ENCODE measurements at regions not wholly inside any gene's neighbourhood (a gene's known extent, or its start where the extent isn't known, plus 50 kb on each side); places are given as distances from the start of the nearest gene placed in this dataset.

GRCh38 chr7:96534221-96534620 lies 175.4 kb downstream of the SEM1 start:
- Histone ChIP-seq H3K4me1 (peaks cover 13% of the 10 kb centered on the region), H3K27ac (no peak overlapping the region), H4K20me1 (no peaks in the 10 kb centered on the region), H3K27me3 (no peaks in the 10 kb centered on the region), H3K4me2 (no peak overlapping the region), H3K9me3 (no peaks in the 10 kb centered on the region), H3K36me3 (no peaks in the 10 kb centered on the region), H3K9ac (no peak overlapping the region), H3K4me3 (no peak overlapping the region)
- TF ChIP-seq Cebpa-rat (IDR thresholded peaks at IDR 0.05), result no peak

- no peak overlapping the region for H3K4me3 ChIP-seq
- no peaks in the 10 kb centered on the region for H3K9me3 ChIP-seq
- H3K36me3 ChIP-seq, result no peaks in the 10 kb centered on the region
- H3K9ac ChIP-seq, result no peak overlapping the region
- TF ChIP-seq Cebpa-rat (IDR thresholded peaks at IDR 0.05), result no peak
- H3K4me1 ChIP-seq, result no peaks in the 10 kb centered on the region
- no peak overlapping the region for H3K4me2 ChIP-seq
- H3K27ac ChIP-seq, result no peak overlapping the region
- H4K20me1 ChIP-seq, result no peaks in the 10 kb centered on the region
- H3K27me3 ChIP-seq, result no peaks in the 10 kb centered on the region
Observed at GRCh38 chr7:96532428-96532935, 177.2 kb downstream of the SEM1 start.

GRCh38 chr7:96531331-96531730 lies 178.3 kb downstream of the SEM1 start:
- H3K9ac ChIP-seq, result no peak overlapping the region
- no peak overlapping the region for H3K4me3 ChIP-seq
- H3K27ac ChIP-seq, result no peak overlapping the region
- no peaks in the 10 kb centered on the region for H3K9me3 ChIP-seq
- H3K4me2 ChIP-seq, result no peak overlapping the region
- no peaks in the 10 kb centered on the region for H4K20me1 ChIP-seq
- H3K27me3 ChIP-seq, result no peaks in the 10 kb centered on the region
- TF ChIP-seq Cebpa-rat (IDR thresholded peaks at IDR 0.05), result no peak
- no peaks in the 10 kb centered on the region for H3K4me1 ChIP-seq
- H3K36me3 ChIP-seq, result no peaks in the 10 kb centered on the region

GRCh38 chr7:96530786-96531185 lies 178.9 kb downstream of the SEM1 start:
- Histone ChIP-seq H4K20me1 (no peaks in the 10 kb centered on the region), H3K9ac (no peak overlapping the region), H3K9me3 (no peaks in the 10 kb centered on the region), H3K4me3 (no peak overlapping the region), H3K4me2 (no peak overlapping the region), H3K36me3 (no peaks in the 10 kb centered on the region), H3K27me3 (no peaks in the 10 kb centered on the region), H3K4me1 (no peaks in the 10 kb centered on the region), H3K27ac (no peak overlapping the region)
- TF ChIP-seq Cebpa-rat (IDR thresholded peaks at IDR 0.05), result no peak

GRCh38 chr7:96527133-96527827 lies 182.4 kb downstream of the SEM1 start:
- Histone ChIP-seq H3K4me3 (no peak overlapping the region), H4K20me1 (no peaks in the 10 kb centered on the region), H3K27ac (no peak overlapping the region), H3K9ac (no peak overlapping the region), H3K9me3 (no peaks in the 10 kb centered on the region), H3K36me3 (no peaks in the 10 kb centered on the region), H3K4me1 (no peaks in the 10 kb centered on the region), H3K4me2 (no peak overlapping the region), H3K27me3 (no peaks in the 10 kb centered on the region)
- no peak for TF ChIP-seq Cebpa-rat (IDR thresholded peaks at IDR 0.05)

GRCh38 chr7:96526496-96526895 lies 183.2 kb downstream of the SEM1 start:
- no peaks in the 10 kb centered on the region for H3K4me1 ChIP-seq
- no peak for TF ChIP-seq Cebpa-rat (IDR thresholded peaks at IDR 0.05)
- no peaks in the 10 kb centered on the region for H3K27me3 ChIP-seq
- no peaks in the 10 kb centered on the region for H3K9me3 ChIP-seq
- H4K20me1 ChIP-seq, result no peaks in the 10 kb centered on the region
- H3K9ac ChIP-seq, result no peak overlapping the region
- no peak overlapping the region for H3K4me3 ChIP-seq
- no peak overlapping the region for H3K4me2 ChIP-seq
- H3K36me3 ChIP-seq, result no peaks in the 10 kb centered on the region
- H3K27ac ChIP-seq, result no peak overlapping the region

- H3K27ac ChIP-seq, result no peak overlapping the region
- no peak overlapping the region for H3K4me3 ChIP-seq
- H3K9me3 ChIP-seq, result no peaks in the 10 kb centered on the region
- H3K27me3 ChIP-seq, result no peaks in the 10 kb centered on the region
- H3K36me3 ChIP-seq, result no peaks in the 10 kb centered on the region
- no peaks in the 10 kb centered on the region for H3K4me1 ChIP-seq
- H3K4me2 ChIP-seq, result no peak overlapping the region
- H4K20me1 ChIP-seq, result no peaks in the 10 kb centered on the region
- no peak for TF ChIP-seq Cebpa-rat (IDR thresholded peaks at IDR 0.05)
- no peak overlapping the region for H3K9ac ChIP-seq
Observed at GRCh38 chr7:96521068-96521894, 188.4 kb downstream of the SEM1 start.

GRCh38 chr7:96508371-96508770 lies 186.5 kb upstream of the SLC25A13 start:
- Histone ChIP-seq H3K4me2 (no peak overlapping the region), H3K36me3 (no peaks in the 10 kb centered on the region), H3K27ac (no peak overlapping the region), H3K4me3 (no peak overlapping the region), H3K9me3 (no peaks in the 10 kb centered on the region), H3K4me1 (no peaks in the 10 kb centered on the region), H4K20me1 (no peaks in the 10 kb centered on the region), H3K27me3 (no peaks in the 10 kb centered on the region), H3K9ac (no peak overlapping the region)
- no peak for TF ChIP-seq Cebpa-rat (IDR thresholded peaks at IDR 0.05)

- no peak overlapping the region for H3K4me3 ChIP-seq
- H3K9ac ChIP-seq, result no peak overlapping the region
- TF ChIP-seq Cebpa-rat (IDR thresholded peaks at IDR 0.05), result no peak
- no peaks in the 10 kb centered on the region for H3K36me3 ChIP-seq
- no peaks in the 10 kb centered on the region for H3K27me3 ChIP-seq
- H3K9me3 ChIP-seq, result no peaks in the 10 kb centered on the region
- no peaks in the 10 kb centered on the region for H4K20me1 ChIP-seq
- H3K4me1 ChIP-seq, result no peaks in the 10 kb centered on the region
- H3K27ac ChIP-seq, result no peak overlapping the region
- no peak overlapping the region for H3K4me2 ChIP-seq
Observed at GRCh38 chr7:96503597-96503996, 181.7 kb upstream of the SLC25A13 start.

- no peak overlapping the region for H3K4me2 ChIP-seq
- TF ChIP-seq Cebpa-rat (IDR thresholded peaks at IDR 0.05), result no peak
- H3K9ac ChIP-seq, result no peak overlapping the region
- no peaks in the 10 kb centered on the region for H4K20me1 ChIP-seq
- no peaks in the 10 kb centered on the region for H3K4me1 ChIP-seq
- no peak overlapping the region for H3K4me3 ChIP-seq
- no peaks in the 10 kb centered on the region for H3K36me3 ChIP-seq
- no peaks in the 10 kb centered on the region for H3K27me3 ChIP-seq
- H3K9me3 ChIP-seq, result no peaks in the 10 kb centered on the region
- H3K27ac ChIP-seq, result no peak overlapping the region
Observed at GRCh38 chr7:96501318-96501717, 179.4 kb upstream of the SLC25A13 start.

All from BLaER1 (cell line).